ENCODE measurements at regions not wholly inside any gene's neighbourhood (a gene's known extent, or its start where the extent isn't known, plus 50 kb on each side); places are given as distances from the start of the nearest gene placed in this dataset.
"Not testable (repeated sequence)": the region's sequence is repeated elsewhere in the genome, so short reads cannot be mapped to it uniquely, and the experiment has no call there.

DNA sequence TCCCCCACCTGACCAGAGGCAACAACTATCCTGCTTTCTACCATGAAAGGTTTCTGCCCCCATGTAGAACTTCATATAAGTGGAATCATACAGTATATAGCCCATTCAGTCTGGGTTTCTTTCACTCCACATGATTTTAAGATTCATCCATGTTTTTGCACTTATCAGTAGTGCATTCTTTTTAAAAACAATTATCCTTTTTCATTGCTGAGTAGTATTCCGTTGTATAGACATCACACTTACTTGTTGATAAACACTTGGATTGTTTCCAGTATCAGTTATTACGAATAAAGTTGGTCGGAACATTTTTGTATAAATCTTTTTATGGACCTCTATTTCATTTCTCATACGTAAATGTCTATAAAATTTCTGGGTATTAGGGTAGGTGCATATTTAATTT is 68.7 kb downstream of the CYCS start:
- H3K27ac ChIP-seq: no peak overlapping the region
- no peak for TF ChIP-seq CTCF (conservative IDR thresholded peaks at IDR 0.05)
- no peak for TF ChIP-seq ZFX (IDR thresholded peaks at IDR 0.05)

DNA sequence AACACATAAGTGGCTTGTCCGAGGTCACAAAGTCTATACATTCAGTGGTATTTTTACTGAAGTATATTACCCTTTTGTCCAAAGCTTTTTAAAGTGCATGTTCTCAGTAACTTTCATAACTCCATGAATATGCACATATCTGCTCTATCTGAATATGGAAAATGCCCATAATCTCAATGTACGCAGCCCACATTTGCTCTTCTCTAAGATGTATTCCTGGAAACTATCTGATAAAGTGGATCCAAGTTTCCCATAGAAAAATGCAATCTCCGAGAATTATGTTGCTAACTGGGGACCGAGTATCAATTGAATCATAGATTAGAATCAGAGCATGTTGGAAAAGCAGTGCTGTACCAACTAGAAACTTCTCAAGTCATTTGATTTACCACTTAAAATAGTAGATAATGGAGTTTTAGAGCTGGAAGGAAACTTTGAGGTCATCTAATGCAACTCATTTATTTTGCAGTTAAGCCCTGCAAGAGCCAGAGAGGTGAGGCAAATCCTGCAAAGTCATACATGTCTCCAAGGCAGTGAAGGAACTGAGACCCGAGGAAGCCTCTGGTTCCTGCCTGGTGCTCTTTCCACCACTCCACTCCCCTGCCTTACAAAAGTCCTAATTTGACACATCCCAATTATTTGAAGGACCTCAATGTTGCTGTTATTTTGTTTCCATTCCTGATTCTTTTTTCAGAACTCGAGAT is 69.4 kb downstream of the CYCS start:
- TF ChIP-seq ZFX (IDR thresholded peaks at IDR 0.05): no peak
- no peak for TF ChIP-seq CTCF (conservative IDR thresholded peaks at IDR 0.05)
- H3K27ac ChIP-seq: no peak overlapping the region

DNA sequence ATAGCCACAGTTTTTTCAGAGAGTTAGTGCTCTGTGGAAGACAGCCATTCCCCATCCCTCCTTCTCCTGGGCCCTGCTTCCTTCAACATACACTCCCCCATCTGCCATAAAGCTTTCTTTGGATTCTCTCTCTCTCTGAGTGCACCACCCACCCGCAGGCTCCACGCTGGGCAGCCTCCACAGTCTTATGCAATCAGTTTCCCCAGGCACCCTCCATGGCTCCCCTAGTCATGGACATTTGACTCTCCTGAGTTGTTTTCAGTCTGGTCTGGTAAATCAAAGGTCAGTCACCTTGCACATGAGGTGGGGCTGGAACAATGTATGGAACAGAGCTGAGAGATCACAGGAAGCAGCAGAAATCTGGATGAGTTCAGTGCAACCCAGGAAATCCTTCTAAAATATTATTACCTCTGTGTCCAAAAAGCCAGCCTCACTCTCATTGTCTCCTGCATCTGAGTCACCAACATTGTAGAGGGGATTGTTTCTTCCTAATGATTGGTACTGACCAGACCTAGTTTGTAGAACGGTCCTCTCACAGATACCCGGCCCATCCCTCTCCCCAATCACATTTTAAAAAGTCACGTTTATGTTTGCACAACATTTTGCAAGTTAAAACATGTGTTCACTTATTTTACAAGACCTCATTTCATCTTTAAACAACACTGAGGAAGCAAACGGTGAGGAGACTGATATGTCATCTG is 70.1 kb downstream of the CYCS start:
- TF ChIP-seq CTCF (conservative IDR thresholded peaks at IDR 0.05): no peak
- TF ChIP-seq ZFX (IDR thresholded peaks at IDR 0.05): no peak
- H3K27ac ChIP-seq: no peak overlapping the region

GRCh38 chr7:25050223-25050622 is 70.2 kb upstream of the OSBPL3 start:
- TF ChIP-seq CTCF (conservative IDR thresholded peaks at IDR 0.05) (no peak), ZFX (IDR thresholded peaks at IDR 0.05) (no peak)
- H3K27ac ChIP-seq: no peak overlapping the region

GRCh38 chr7:25048444-25048834 is 68.5 kb upstream of the OSBPL3 start:
- no peak overlapping the region for H3K27ac ChIP-seq
- TF ChIP-seq CTCF (conservative IDR thresholded peaks at IDR 0.05) (no peak), ZFX (IDR thresholded peaks at IDR 0.05) (no peak)

DNA sequence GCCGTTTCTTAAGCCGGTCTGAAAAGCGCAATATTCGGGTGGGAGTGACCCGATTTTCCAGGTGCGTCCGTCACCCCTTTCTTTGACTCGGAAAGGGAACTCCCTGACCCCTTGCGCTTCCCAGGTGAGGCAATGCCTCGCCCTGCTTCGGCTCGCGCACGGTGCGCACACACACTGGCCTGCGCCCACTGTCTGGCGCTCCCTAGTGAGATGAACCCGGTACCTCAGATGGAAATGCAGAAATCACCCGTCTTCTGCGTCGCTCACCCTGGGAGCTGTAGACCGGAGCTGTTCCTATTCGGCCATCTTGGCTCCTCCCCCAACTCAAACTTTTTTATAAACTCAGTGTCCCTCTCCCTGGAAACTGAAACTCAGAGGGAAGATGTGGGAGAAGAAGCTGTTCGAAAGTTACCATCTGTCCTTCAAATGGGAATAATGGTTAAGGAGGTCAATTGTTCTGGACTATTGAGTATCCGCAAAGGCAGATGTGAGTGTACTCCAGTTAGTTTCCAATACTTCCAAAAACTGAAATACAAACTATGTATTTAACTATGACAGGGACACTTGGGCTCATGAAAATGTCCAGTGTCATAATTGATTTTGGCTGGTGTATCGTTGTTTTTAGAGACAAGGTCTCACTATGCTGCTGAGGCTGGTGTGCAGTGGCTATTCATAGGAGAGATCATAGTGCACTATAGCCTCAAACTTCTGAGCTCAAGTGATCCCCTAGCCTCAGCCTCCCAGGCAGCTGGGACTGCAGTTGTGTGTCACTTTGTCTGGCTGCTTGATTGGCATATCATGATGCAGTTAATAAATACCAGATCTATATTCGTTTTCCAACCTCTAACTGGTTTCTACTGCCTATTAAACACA is 67.8 kb upstream of the OSBPL3 start:
- not testable (repeated sequence) for H3K27ac ChIP-seq

GRCh38 chr7:25037325-25037724 is 57.3 kb upstream of the OSBPL3 start:
- TF ChIP-seq CTCF (conservative IDR thresholded peaks at IDR 0.05) (no peak), ZFX (IDR thresholded peaks at IDR 0.05) (no peak)
- no peak overlapping the region for H3K27ac ChIP-seq

All from C4-2B (cell line).